HCT116 (cell line): ENCODE measurements at regions not wholly inside any gene's neighbourhood (a gene's known extent, or its start where the extent isn't known, plus 50 kb on each side); places are given as distances from the start of the nearest gene placed in this dataset.

Experiments used
- CTCF ChIP-seq, 3 experiments: fragments of 200-600 bp in 1 of 3; sonication (generic) in 1 of 3; IDR thresholded peaks in 2 of 3; conservative IDR thresholded peaks in 1 of 3; 2 replicates each; pipeline ENCODE4 v1.5.1; 2012 to 2017; ENCODE audit warnings: low read depth in 2 of 3, low read length in 2 of 3, antibody characterized with exemption in 1 of 3, borderline replicate concordance in 1 of 3, control low read depth in 1 of 3, mild to moderate bottlenecking in 1 of 3, mixed read lengths in 1 of 3, mixed run types in 1 of 3, moderate library complexity in 1 of 3; ENCODE audit not compliant: insufficient read depth in 1 of 3
- EZH2 ChIP-seq: fragments of 200-600 bp; sonication (generic); IDR thresholded peaks from 2 replicates; pipeline ENCODE4 v1.6.1; 2017; ENCODE audit warnings: antibody characterized with exemption, mixed run types
- EZH2phosphoT487 ChIP-seq: fragments of 200-600 bp; IDR thresholded peaks from 2 replicates; pipeline ENCODE4 v1.6.1; 2018; ENCODE audit warnings: antibody characterized with exemption, borderline replicate concordance
- MAX ChIP-seq: IDR thresholded peaks from 2 replicates; pipeline ENCODE4 v1.6.1; 2012
- POLR2A ChIP-seq: IDR thresholded peaks from 2 replicates; pipeline ENCODE4 v1.7.0; 2011; ENCODE audit warnings: borderline replicate concordance; ENCODE audit not compliant: insufficient read depth, insufficient read length; ENCODE audit errors: extremely low read depth
- YY1 ChIP-seq: IDR thresholded peaks from 2 replicates; pipeline ENCODE4 v1.6.1; 2011; ENCODE audit warnings: low read length, low read depth, moderate library complexity, mild to moderate bottlenecking; ENCODE audit not compliant: insufficient replicate concordance; ENCODE audit errors: extremely low read depth

GRCh38 chr22:22955866-22956535 lies 68.4 kb downstream of the IGLL5 start:
- TF ChIP-seq POLR2A: no peak
- TF ChIP-seq EZH2: no peak
- TF ChIP-seq YY1: no peak
- no peak for TF ChIP-seq EZH2phosphoT487
- peak; percentile 79 to 84 (median 80) for TF ChIP-seq CTCF (IDR thresholded peaks at IDR 0.05 in 2 of 3, conservative IDR thresholded peaks at IDR 0.05 in 1 of 3; ENCODE audit: borderline replicate concordance in 1 of 3, insufficient read depth in 1 of 3, low read depth in 2 of 3, low read length in 2 of 3)
- no peak for TF ChIP-seq MAX
